IPS-18a (cell line): ENCODE measurements at regions not wholly inside any gene's neighbourhood (a gene's known extent, or its start where the extent isn't known, plus 50 kb on each side); places are given as distances from the start of the nearest gene placed in this dataset.
"Not testable (repeated sequence)": the region's sequence is repeated elsewhere in the genome, so short reads cannot be mapped to it uniquely, and the experiment has no call there.

ENCODE experiments used
- H3K27ac ChIP-seq: one replicate; pipeline ENCODE4 v1.5.1; 2013; ENCODE audit warnings: low read length
- H3K27me3 ChIP-seq: one replicate; pipeline ENCODE4 v1.6.1; 2013; ENCODE audit warnings: mild to moderate bottlenecking, low read length; ENCODE audit not compliant: control insufficient read depth, insufficient read depth
- H3K36me3 ChIP-seq: one replicate; pipeline ENCODE4 v1.6.1; 2013; ENCODE audit warnings: low read depth, low read length; ENCODE audit not compliant: control insufficient read depth
- H3K4me1 ChIP-seq: one replicate; pipeline ENCODE4 v1.6.1; 2013; ENCODE audit warnings: low read depth, low read length; ENCODE audit not compliant: control insufficient read depth
- H3K4me3 ChIP-seq: one replicate; pipeline ENCODE4 v1.5.1; 2013; ENCODE audit warnings: low read length
- H3K9ac ChIP-seq: one replicate; pipeline ENCODE4 v1.6.1; 2013; ENCODE audit warnings: mild to moderate bottlenecking, low read length, moderate library complexity
- H3K9me3 ChIP-seq: one replicate; pipeline ENCODE4 v1.6.1; 2013; ENCODE audit warnings: low read depth, low read length; ENCODE audit not compliant: control insufficient read depth

DNA sequence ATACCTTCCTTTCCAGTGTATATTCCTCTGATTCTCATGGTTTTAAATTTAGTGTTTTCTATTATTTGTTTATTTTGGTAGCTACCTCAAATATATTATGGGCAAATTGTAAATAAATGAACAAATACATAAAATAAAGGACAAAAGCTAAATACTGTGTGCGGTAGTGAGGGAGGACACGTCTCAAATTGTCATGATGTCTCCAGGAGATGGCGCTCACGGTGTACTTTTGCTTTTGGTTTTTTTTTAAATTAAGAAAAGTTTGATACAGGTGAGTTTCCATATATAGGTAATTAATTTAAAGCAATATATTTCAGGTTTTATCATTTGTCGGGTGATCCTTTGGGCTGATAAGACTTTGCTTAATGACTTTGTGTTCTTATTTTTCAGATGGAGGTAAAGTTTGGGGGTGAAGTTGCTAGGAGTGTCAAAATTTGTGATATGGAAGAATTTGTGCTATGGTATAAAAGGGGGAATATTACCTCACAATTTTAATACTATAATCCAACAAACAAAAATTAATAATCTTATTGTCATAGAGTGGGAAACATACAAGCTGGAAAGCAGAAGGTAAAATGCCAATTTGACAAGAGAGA is 68.4 kb upstream of the TMEM229A start:
- Histone ChIP-seq H3K27ac (no peak overlapping the region), H3K36me3 (no peaks in the 10 kb centered on the region), H3K9me3 (no peaks in the 10 kb centered on the region), H3K27me3 (no peaks in the 10 kb centered on the region), H3K4me3 (no peak overlapping the region), H3K9ac (no peak overlapping the region), H3K4me1 (no peaks in the 10 kb centered on the region)

DNA sequence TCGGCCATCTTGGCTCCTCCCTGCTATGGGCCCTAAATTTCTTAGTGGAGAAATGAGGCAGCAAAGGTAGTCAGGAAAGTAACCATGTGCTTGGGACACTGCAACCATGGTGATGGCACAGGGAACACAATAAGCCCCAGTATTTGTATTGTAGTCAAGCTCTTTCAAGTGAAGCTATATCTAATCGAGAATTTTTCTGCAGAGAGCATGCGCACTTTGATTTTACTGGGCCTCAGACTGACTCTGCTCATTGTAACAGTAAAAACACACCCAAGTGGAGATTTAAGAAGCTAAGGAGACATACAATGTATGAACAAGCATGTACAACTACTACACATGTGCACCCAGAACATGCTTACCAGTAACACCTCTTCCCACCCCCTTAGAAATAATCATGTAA is 67.3 kb upstream of the TMEM229A start:
- Histone ChIP-seq H3K27ac (no peak overlapping the region), H3K9ac (no peak overlapping the region), H3K36me3 (no peaks in the 10 kb centered on the region)

DNA sequence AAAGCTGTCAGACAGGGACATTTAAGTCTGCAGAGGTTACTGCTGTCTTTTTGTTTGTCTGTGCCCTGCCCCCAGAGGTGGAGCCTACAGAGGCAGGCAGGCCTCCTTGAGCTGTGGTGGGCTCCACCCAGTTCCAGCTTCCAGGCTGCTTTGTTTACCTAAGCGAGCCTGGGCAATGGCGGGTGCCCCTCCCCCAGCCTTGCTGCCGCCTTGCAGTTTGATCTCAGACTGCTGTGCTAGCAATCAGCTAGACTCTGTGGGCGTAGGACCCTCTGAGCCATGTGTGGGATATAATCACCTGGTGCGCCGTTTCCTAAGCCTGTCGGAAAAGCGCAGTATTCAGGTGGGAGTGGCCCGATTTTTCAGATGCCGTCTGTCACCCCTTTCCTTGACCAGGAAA is 66.7 kb upstream of the TMEM229A start:
- H3K4me1 ChIP-seq, H3K9ac ChIP-seq, H3K9me3 ChIP-seq, H3K27me3 ChIP-seq, H3K4me3 ChIP-seq, H3K27ac ChIP-seq, H3K36me3 ChIP-seq: not testable (repeated sequence)

More for the DNA sequence above, 67.3 kb upstream of the TMEM229A start:
- no peaks in the 10 kb centered on the region for H3K9me3 ChIP-seq
- H3K27me3 ChIP-seq: no peaks in the 10 kb centered on the region
- H3K4me3 ChIP-seq: no peak overlapping the region
- H3K4me1 ChIP-seq: no peaks in the 10 kb centered on the region

GRCh38 chr7:124089621-124090020 is 56.8 kb upstream of the TMEM229A start:
- no peak overlapping the region for H3K27ac ChIP-seq
- H3K9ac ChIP-seq: no peak overlapping the region
- H3K27me3 ChIP-seq: no peaks in the 10 kb centered on the region
- H3K9me3 ChIP-seq: no peaks in the 10 kb centered on the region
- H3K36me3 ChIP-seq: no peaks in the 10 kb centered on the region
- H3K4me3 ChIP-seq: no peak overlapping the region
- H3K4me1 ChIP-seq: no peaks in the 10 kb centered on the region

DNA sequence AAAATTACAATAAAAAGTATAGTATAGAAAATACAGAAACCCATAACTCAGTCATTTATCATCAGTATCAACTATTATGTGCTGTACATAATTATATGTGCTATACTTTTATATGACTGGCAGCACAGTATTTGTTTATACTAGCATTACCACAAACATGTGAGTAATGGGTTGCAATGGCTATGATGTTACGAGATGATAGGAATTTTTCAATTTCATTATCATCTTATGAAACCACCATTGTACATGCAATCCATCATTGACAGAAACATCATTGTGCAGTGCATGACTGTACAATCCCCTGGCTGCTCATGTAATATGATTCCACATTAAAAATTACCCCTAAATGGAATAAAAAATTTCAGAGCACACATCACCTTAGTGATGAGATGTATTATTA is 55.7 kb upstream of the TMEM229A start:
- Histone ChIP-seq H3K9me3 (no peaks in the 10 kb centered on the region), H3K36me3 (no peaks in the 10 kb centered on the region), H3K27ac (no peak overlapping the region), H3K9ac (no peak overlapping the region), H3K4me1 (no peaks in the 10 kb centered on the region), H3K27me3 (no peaks in the 10 kb centered on the region), H3K4me3 (no peak overlapping the region)

GRCh38 chr7:124086843-124087242 is 54.0 kb upstream of the TMEM229A start:
- Histone ChIP-seq H3K9ac (no peak overlapping the region), H3K4me1 (no peaks in the 10 kb centered on the region), H3K9me3 (no peaks in the 10 kb centered on the region), H3K27me3 (no peaks in the 10 kb centered on the region), H3K27ac (no peak overlapping the region), H3K36me3 (no peaks in the 10 kb centered on the region), H3K4me3 (no peak overlapping the region)

DNA sequence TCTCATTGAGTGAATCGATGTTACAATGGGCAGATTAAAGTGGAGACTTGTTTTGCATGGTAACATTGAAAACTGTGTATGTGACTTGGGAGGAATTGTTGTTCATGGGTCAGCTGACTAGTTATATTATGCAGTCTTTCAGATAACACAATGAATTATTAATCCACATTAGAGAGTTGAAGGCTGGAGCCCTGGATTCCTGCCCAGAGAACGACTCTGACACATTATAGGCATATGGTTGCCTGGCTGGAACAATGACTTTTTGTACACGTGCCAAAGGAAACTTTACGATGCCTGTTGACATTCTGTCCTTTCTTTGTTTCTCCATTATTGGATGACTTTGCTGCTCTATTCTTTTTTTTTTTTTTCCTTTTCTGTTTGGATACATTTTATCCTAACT is 52.3 kb upstream of the TMEM229A start:
- no peaks in the 10 kb centered on the region for H3K36me3 ChIP-seq
- H3K27ac ChIP-seq: no peak overlapping the region
- no peaks in the 10 kb centered on the region for H3K4me1 ChIP-seq
- H3K9ac ChIP-seq: no peak overlapping the region
- H3K9me3 ChIP-seq: no peaks in the 10 kb centered on the region
- H3K27me3 ChIP-seq: no peaks in the 10 kb centered on the region
- H3K4me3 ChIP-seq: no peak overlapping the region

GRCh38 chr7:124084024-124084423 is 51.2 kb upstream of the TMEM229A start:
- Histone ChIP-seq H3K36me3 (no peaks in the 10 kb centered on the region), H3K4me1 (no peaks in the 10 kb centered on the region), H3K27me3 (no peaks in the 10 kb centered on the region), H3K4me3 (no peak overlapping the region), H3K9me3 (no peaks in the 10 kb centered on the region), H3K9ac (no peak overlapping the region), H3K27ac (no peak overlapping the region)
